HCT116 (cell line): ENCODE measurements at regions not wholly inside any gene's neighbourhood (a gene's known extent, or its start where the extent isn't known, plus 50 kb on each side); places are given as distances from the start of the nearest gene placed in this dataset.

Source experiments
- ATAC-seq: fragments of 200-7000 bp; cut with Tn5 transposase; 2 replicates; pipeline ENCODE4 v1.9.1; 2020; ENCODE audit warnings: mild to moderate bottlenecking, moderate library complexity
- BruUV-seq: library from RNA; stranded (reverse); fragments of 400-500 nt; replicated peaks from 2 replicates; lab custom pipeline; 2021; lab: Mats Ljungman, UMichigan
- CTCF ChIA-PET: fragments of 300-600 bp; sonication (Branson Sonifier 250); formaldehyde crosslinking; loops from one replicate; lab custom pipeline; 2021; ENCODE audit warnings: antibody characterized with exemption; lab: Charles Lee
- POLR2A ChIA-PET: fragments of 300-600, 350-600 bp; sonication (Branson Sonifier 250); formaldehyde crosslinking; loops from one replicate; lab custom pipeline; 2021; ENCODE audit warnings: antibody characterized with exemption; lab: Charles Lee
- RAD21 ChIA-PET, 2 experiments: fragments of 300-600 bp; sonication (Branson Sonifier 250); formaldehyde crosslinking; loops; one replicate each; lab custom pipeline; 2023; ENCODE audit warnings: low total read pairs in 2 of 2; ENCODE audit not compliant: uncharacterized antibody in 2 of 2, unreplicated experiment in 2 of 2, low non-redundant PET in 1 of 2; lab: Charles Lee
- DNase-seq: peaks from one replicate; pipeline ENCODE4 v3.0.0-alpha.2; 2010; ENCODE audit warnings: low read depth, low spot score
- H2AFZ ChIP-seq: fragments of 200-600 bp; shearing (Covaris generic), sonication (generic); 2 replicates; pipeline ENCODE4 v1.6.1; 2017; ENCODE audit warnings: low read depth, mixed run types, mixed read lengths, antibody characterized with exemption, low read length; ENCODE audit not compliant: poor library complexity, severe bottlenecking
- H3K27ac ChIP-seq: 2 replicates; pipeline ENCODE4 v1.5.1; 2012; ENCODE audit warnings: low read depth, low read length
- H3K27me3 ChIP-seq: fragments of 200-600 bp; sonication (generic); 2 replicates; pipeline ENCODE4 v1.6.1; 2016; ENCODE audit warnings: mixed run types, low read length, mixed read lengths; ENCODE audit not compliant: insufficient read depth
- H3K36me3 ChIP-seq, 2 experiments: fragments of 200-500 bp in 1 of 2; fragments of 200-600 bp in 1 of 2; sonication (Bioruptor generic) in 1 of 2; sonication (generic) in 1 of 2; 2 replicates each; pipeline versions ENCODE4 v1.5.1 to v1.6.1; 2014 to 2016; ENCODE audit warnings: low read length in 2 of 2, inconsistent platforms in 1 of 2, mixed read lengths in 1 of 2, mixed run types in 1 of 2; ENCODE audit not compliant: insufficient read depth in 2 of 2, control insufficient read depth in 1 of 2
- H3K4me1 ChIP-seq, 2 experiments: fragments of 200-600 bp in 1 of 2; sonication (generic) in 1 of 2; 2 replicates each; pipeline versions ENCODE4 v1.5.1 to v1.6.1; 2012 to 2017; ENCODE audit warnings: low read length in 2 of 2, inconsistent platforms in 1 of 2, mild to moderate bottlenecking in 1 of 2, mixed read lengths in 1 of 2, mixed run types in 1 of 2, moderate library complexity in 1 of 2; ENCODE audit not compliant: insufficient read depth in 2 of 2, control insufficient read depth in 1 of 2
- H3K4me2 ChIP-seq: fragments of 200-600 bp; sonication (generic); 2 replicates; pipeline ENCODE4 v1.6.1; 2017; ENCODE audit warnings: mixed run types, low read length, mixed read lengths
- H3K4me3 ChIP-seq, 2 experiments: fragments of 200-600 bp in 1 of 2; sonication (generic) in 1 of 2; replicated peaks in 1 of 2; 2 replicates each; pipeline ENCODE4 v1.5.1; 2011 to 2016; ENCODE audit warnings: low read length in 2 of 2, control low read depth in 1 of 2, low read depth in 1 of 2, mild to moderate bottlenecking in 1 of 2, mixed read lengths in 1 of 2, mixed run types in 1 of 2
- H3K79me2 ChIP-seq: fragments of 200-600 bp; sonication (generic); 2 replicates; pipeline ENCODE4 v1.6.1; 2017; ENCODE audit warnings: mild to moderate bottlenecking, mixed run types, low read length, moderate library complexity, mixed read lengths; ENCODE audit not compliant: insufficient read depth
- H3K9ac ChIP-seq: fragments of 200-600 bp; sonication (generic); 2 replicates; pipeline ENCODE4 v1.6.1; 2016; ENCODE audit warnings: low read length, mixed read lengths
- H3K9me2 ChIP-seq: fragments of 200-600 bp; sonication (generic), shearing (Covaris generic); 2 replicates; pipeline ENCODE4 v1.6.1; 2017; ENCODE audit warnings: mixed run types, mild to moderate bottlenecking, moderate library complexity; ENCODE audit not compliant: insufficient read depth
- H3K9me3 ChIP-seq, 2 experiments: fragments of 200-500 bp in 1 of 2; fragments of 200-600 bp in 1 of 2; sonication (Bioruptor generic) in 1 of 2; sonication (generic) in 1 of 2; 2 replicates each; pipeline ENCODE4 v1.6.1; 2014 to 2017; ENCODE audit warnings: low read length in 2 of 2, mixed read lengths in 2 of 2, inconsistent platforms in 1 of 2, low read depth in 1 of 2, mild to moderate bottlenecking in 1 of 2, mixed run types in 1 of 2, moderate library complexity in 1 of 2; ENCODE audit not compliant: control insufficient read depth in 1 of 2, insufficient read depth in 1 of 2
- H4K20me1 ChIP-seq: fragments of 200-600 bp; sonication (generic), shearing (Covaris generic); 2 replicates; pipeline ENCODE4 v1.6.1; 2017; ENCODE audit warnings: mixed run types, mild to moderate bottlenecking, moderate library complexity; ENCODE audit not compliant: insufficient read depth
- ELF1 ChIP-seq: IDR thresholded peaks from 2 replicates; pipeline ENCODE4 v1.6.1; 2012; ENCODE audit warnings: low read depth, borderline replicate concordance
- FOSL1 ChIP-seq: IDR thresholded peaks from 2 replicates; pipeline ENCODE4 v1.6.1; 2012; ENCODE audit warnings: low read depth
- RAD21 ChIP-seq: IDR thresholded peaks from 2 replicates; pipeline ENCODE4 v1.6.1; 2012; ENCODE audit warnings: low read depth, mild to moderate bottlenecking
- SIN3A ChIP-seq: IDR thresholded peaks from 2 replicates; pipeline ENCODE4 v1.6.1; 2012; ENCODE audit warnings: low read depth
- TCF7L2 ChIP-seq: IDR thresholded peaks from 2 replicates; pipeline ENCODE4 v1.7.0; 2011; ENCODE audit warnings: borderline replicate concordance, inconsistent platforms; ENCODE audit not compliant: insufficient read depth, insufficient read length; ENCODE audit errors: extremely low read depth
- YY1 ChIP-seq: IDR thresholded peaks from 2 replicates; pipeline ENCODE4 v1.6.1; 2011; ENCODE audit warnings: low read length, low read depth, moderate library complexity, mild to moderate bottlenecking; ENCODE audit not compliant: insufficient replicate concordance; ENCODE audit errors: extremely low read depth
- ZFX ChIP-seq: fragments of 450-650 bp; IDR thresholded peaks from 2 replicates; pipeline ENCODE4 v1.6.1; 2017
- intact Hi-C: fragments of 100-400 bp; cut with micrococcal nuclease; formaldehyde crosslinking; loops from 2 replicates; pipeline ENCODE4 v1.10.0; 2022
- TF ChIP-seq, protein P1 (sequence below): IDR thresholded peaks from 2 replicates; pipeline ENCODE4 v1.6.1; 2012
- TF ChIP-seq, protein P2 (sequence below): IDR thresholded peaks from 2 replicates; pipeline ENCODE4 v1.6.1; 2012; ENCODE audit warnings: low read depth

DNA sequence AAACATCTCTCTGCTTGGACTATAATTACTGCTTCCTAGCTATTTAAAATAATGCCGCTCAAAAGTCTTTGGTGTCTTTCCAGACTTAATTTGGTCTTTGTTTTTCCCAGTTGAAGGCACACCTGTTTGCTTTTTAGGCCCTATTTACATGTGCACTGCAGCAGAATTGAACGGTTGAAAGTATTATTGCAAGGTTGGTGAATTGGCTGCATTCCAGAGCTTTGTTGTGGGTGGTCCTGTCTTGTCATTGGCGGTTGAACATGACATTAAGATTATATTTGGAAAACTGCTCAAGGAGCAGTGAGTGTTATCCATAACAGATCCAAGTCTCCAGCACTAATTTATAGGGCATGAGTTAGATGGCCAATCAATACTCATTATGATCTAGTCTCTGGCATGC lies 656.3 kb downstream of the PTPRC start:
- ChIA-PET POLR2A (no interaction called here), CTCF (no interaction called here), RAD21 (no interaction called here)
- TF ChIP-seq FOSL1 (no peak), TCF7L2 (no peak), RAD21 (no peak), ZFX (no peak), ELF1 (no peak)
- TF ChIP-seq, protein P1, sequence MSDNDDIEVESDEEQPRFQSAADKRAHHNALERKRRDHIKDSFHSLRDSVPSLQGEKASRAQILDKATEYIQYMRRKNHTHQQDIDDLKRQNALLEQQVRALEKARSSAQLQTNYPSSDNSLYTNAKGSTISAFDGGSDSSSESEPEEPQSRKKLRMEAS = no peak
- H3K4me3 ChIP-seq = no peak overlapping the region
- no peaks in the 10 kb centered on the region for H3K79me2 ChIP-seq
- H4K20me1 ChIP-seq = no peaks in the 10 kb centered on the region
- H3K27ac ChIP-seq = no peak overlapping the region
- no peaks in the 10 kb centered on the region for H3K9me2 ChIP-seq
- ATAC-seq (no peak), DNase-seq (no peak)
- no peak overlapping the region for H2AFZ ChIP-seq
- H3K4me1 ChIP-seq = peaks cover 7 to 8% of the 10 kb centered on the region in 2 experiments; a peak in 3 of 4 replicates
- no peaks in the 10 kb centered on the region for H3K27me3 ChIP-seq
- no peak overlapping the region for H3K9ac ChIP-seq
- BruUV-seq = no TSS peak
- H3K4me2 ChIP-seq = no peak overlapping the region
- H3K9me3 ChIP-seq = no peaks in the 10 kb centered on the region
- intact Hi-C loops = no loop called here
- no peaks in the 10 kb centered on the region for H3K36me3 ChIP-seq

DNA sequence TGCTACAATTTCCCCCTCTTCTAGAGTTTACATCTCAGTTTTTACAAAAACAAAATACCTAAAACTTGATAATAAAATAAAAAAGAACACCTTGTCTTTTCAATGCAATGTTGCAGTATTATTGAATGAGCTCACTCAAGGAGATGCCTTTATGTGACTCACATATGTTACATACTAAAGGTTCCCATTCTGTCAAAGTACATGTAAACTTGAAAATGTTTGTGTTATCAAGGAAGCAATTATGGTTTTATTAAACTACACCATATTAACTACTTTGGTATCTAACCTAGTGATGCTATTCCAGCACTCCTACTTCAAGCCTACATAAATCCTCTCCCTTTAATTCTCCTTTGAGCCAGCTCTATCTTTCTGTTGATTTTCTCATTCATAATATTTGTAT lies 658.3 kb downstream of the PTPRC start:
- no peaks in the 10 kb centered on the region for H3K9me3 ChIP-seq
- H3K36me3 ChIP-seq = no peaks in the 10 kb centered on the region
- ChIA-PET CTCF (no interaction called here), POLR2A (interaction anchor here (1.0 kb wide), 1 partner anchor 9 kb away, joined by 3 read pairs; no protein-coding TSS in a partner anchor), RAD21 (no interaction called here)
- H3K4me1 ChIP-seq = peaks cover 7 to 8% of the 10 kb centered on the region in 2 experiments; a peak in 3 of 4 replicates
- no peaks in the 10 kb centered on the region for H3K79me2 ChIP-seq
- no peak overlapping the region for H3K9ac ChIP-seq
- BruUV-seq = no TSS peak
- no peaks in the 10 kb centered on the region for H3K27me3 ChIP-seq
- H4K20me1 ChIP-seq = no peaks in the 10 kb centered on the region
- TF ChIP-seq YY1 (no peak), SIN3A (no peak)
- TF ChIP-seq, protein P1 = no peak
- TF ChIP-seq, protein P2, sequence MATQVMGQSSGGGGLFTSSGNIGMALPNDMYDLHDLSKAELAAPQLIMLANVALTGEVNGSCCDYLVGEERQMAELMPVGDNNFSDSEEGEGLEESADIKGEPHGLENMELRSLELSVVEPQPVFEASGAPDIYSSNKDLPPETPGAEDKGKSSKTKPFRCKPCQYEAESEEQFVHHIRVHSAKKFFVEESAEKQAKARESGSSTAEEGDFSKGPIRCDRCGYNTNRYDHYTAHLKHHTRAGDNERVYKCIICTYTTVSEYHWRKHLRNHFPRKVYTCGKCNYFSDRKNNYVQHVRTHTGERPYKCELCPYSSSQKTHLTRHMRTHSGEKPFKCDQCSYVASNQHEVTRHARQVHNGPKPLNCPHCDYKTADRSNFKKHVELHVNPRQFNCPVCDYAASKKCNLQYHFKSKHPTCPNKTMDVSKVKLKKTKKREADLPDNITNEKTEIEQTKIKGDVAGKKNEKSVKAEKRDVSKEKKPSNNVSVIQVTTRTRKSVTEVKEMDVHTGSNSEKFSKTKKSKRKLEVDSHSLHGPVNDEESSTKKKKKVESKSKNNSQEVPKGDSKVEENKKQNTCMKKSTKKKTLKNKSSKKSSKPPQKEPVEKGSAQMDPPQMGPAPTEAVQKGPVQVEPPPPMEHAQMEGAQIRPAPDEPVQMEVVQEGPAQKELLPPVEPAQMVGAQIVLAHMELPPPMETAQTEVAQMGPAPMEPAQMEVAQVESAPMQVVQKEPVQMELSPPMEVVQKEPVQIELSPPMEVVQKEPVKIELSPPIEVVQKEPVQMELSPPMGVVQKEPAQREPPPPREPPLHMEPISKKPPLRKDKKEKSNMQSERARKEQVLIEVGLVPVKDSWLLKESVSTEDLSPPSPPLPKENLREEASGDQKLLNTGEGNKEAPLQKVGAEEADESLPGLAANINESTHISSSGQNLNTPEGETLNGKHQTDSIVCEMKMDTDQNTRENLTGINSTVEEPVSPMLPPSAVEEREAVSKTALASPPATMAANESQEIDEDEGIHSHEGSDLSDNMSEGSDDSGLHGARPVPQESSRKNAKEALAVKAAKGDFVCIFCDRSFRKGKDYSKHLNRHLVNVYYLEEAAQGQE = no peak
- TF ChIP-seq, all 23 proteins: peak for 0
- ATAC-seq (no peak), DNase-seq (no peak)
- Histone ChIP-seq H3K4me3 (no peak overlapping the region), H3K27ac (no peak overlapping the region), H3K9me2 (no peaks in the 10 kb centered on the region), H2AFZ (no peak overlapping the region), H3K4me2 (no peak overlapping the region)
- intact Hi-C loops = no loop called here
